ENCODE measurements at regions not wholly inside any gene's neighbourhood (a gene's known extent, or its start where the extent isn't known, plus 50 kb on each side); places are given as distances from the start of the nearest gene placed in this dataset.

DNA sequence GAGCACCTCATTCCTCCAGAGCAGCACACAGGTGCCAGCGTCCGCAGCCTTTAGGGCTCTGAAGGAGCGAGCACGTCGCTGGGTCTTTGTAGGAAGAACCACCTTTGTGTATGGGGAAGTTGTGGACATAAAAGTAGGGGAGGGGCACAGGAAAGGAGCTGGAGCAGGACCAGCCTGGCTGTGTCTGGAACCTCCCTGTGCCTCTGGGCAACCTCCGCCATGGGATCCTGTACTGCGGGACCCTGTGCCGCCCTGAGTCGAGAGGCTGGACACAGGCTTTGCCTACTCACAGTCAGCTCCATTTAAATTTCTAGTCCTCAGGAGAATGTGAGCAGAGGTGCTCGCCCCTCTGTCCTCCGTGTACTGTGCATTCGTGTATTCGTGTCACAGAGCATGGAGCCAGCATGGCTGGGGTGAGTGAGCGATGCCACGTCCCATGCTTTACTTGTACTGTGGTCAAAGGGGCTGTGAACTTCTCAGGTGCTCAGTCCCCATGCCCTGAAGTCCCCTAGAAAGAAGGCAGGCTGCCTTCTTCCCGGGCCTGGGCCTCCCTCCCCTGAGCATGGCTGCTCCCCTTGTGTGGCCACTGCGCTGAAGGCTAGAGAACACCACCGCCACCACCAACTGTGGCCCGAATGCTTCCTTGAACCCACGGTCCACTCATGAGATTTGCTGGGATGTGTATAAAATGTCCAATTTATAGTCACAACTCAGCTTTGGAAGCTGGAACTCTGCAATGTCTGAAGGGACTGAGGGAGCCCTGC, 99.9 kb downstream of the TEX29 start:
- FAIRE-seq (no peak), DNase-seq (ENCODE audit: low read depth, low spot score) (no peak)
- Histone ChIP-seq H3K79me2 (ENCODE audit: control insufficient read depth, insufficient read depth, low read length) (no peaks in the 10 kb centered on the region), H3K27me3 (ENCODE audit: control insufficient read depth, extremely low read depth, insufficient read depth, low read length) (peaks cover 18% of the 10 kb centered on the region), H3K4me1 (ENCODE audit: control insufficient read depth, extremely low read depth, insufficient read depth, low read length) (peaks cover 14% of the 10 kb centered on the region), H3K27ac (ENCODE audit: control insufficient read depth, insufficient read depth, low read length) (no peak overlapping the region), H3K4me2 (ENCODE audit: control insufficient read depth, extremely low read depth, insufficient read depth, low read depth, low read length) (no peak overlapping the region), H3K9me3 (ENCODE audit: control insufficient read depth, low read depth, low read length) (no peaks in the 10 kb centered on the region), H3K9ac (ENCODE audit: control insufficient read depth, extremely low read depth, insufficient read depth, low read length) (no peak overlapping the region), H4K20me1 (ENCODE audit: control insufficient read depth, extremely low read depth, insufficient read depth, low read length) (no peaks in the 10 kb centered on the region), H3K4me3 (ENCODE audit: control insufficient read depth in 2 of 3, extremely low read depth in 1 of 3, insufficient read depth in 2 of 3, low read depth in 1 of 3, low read length in 3 of 3) (no peak overlapping the region), H3K36me3 (ENCODE audit: control insufficient read depth in 2 of 2, extremely low read depth in 1 of 2, insufficient read depth in 2 of 2, low read length in 2 of 2) (no peaks in the 10 kb centered on the region), H3K9me1 (ENCODE audit: control insufficient read depth, extremely low read depth, insufficient read depth, low read length) (no peaks in the 10 kb centered on the region), H2AFZ (ENCODE audit: control insufficient read depth, low read length) (no peak overlapping the region)
- dilution Hi-C loops (cut with MboI; ENCODE audit: extremely low pct_ligation_motif_present, low sequenced_read_pairs) = no loop called here
- no peak for TF ChIP-seq EZH2 (IDR thresholded peaks at IDR 0.05; ENCODE audit: low read length)
- no peak for TF ChIP-seq CTCF (optimal IDR thresholded peaks at IDR 0.05 in 1 of 3, IDR thresholded peaks at IDR 0.05 in 1 of 3, conservative IDR thresholded peaks at IDR 0.05 in 1 of 3; ENCODE audit: extremely low read depth in 1 of 3, insufficient read depth in 2 of 3, low read length in 3 of 3)

- H3K9me1 ChIP-seq (ENCODE audit: control insufficient read depth, extremely low read depth, insufficient read depth, low read length) = no peaks in the 10 kb centered on the region
- peaks cover 14% of the 10 kb centered on the region for H3K4me1 ChIP-seq (ENCODE audit: control insufficient read depth, extremely low read depth, insufficient read depth, low read length)
- H3K27ac ChIP-seq (ENCODE audit: control insufficient read depth, insufficient read depth, low read length) = no peak overlapping the region
- H2AFZ ChIP-seq (ENCODE audit: control insufficient read depth, low read length) = no peak overlapping the region
- FAIRE-seq (no peak), DNase-seq (ENCODE audit: low read depth, low spot score) (no peak)
- dilution Hi-C loops (cut with MboI; ENCODE audit: extremely low pct_ligation_motif_present, low sequenced_read_pairs) = no loop called here
- no peaks in the 10 kb centered on the region for H3K9me3 ChIP-seq (ENCODE audit: control insufficient read depth, low read depth, low read length)
- no peak overlapping the region for H3K4me2 ChIP-seq (ENCODE audit: control insufficient read depth, extremely low read depth, insufficient read depth, low read depth, low read length)
- H3K9ac ChIP-seq (ENCODE audit: control insufficient read depth, extremely low read depth, insufficient read depth, low read length) = no peak overlapping the region
- no peaks in the 10 kb centered on the region for H3K36me3 ChIP-seq (ENCODE audit: control insufficient read depth in 2 of 2, extremely low read depth in 1 of 2, insufficient read depth in 2 of 2, low read length in 2 of 2)
- peaks cover 18% of the 10 kb centered on the region for H3K27me3 ChIP-seq (ENCODE audit: control insufficient read depth, extremely low read depth, insufficient read depth, low read length)
- no peaks in the 10 kb centered on the region for H4K20me1 ChIP-seq (ENCODE audit: control insufficient read depth, extremely low read depth, insufficient read depth, low read length)
- H3K79me2 ChIP-seq (ENCODE audit: control insufficient read depth, insufficient read depth, low read length) = no peaks in the 10 kb centered on the region
- TF ChIP-seq EZH2 (IDR thresholded peaks at IDR 0.05; ENCODE audit: low read length) (no peak), CTCF (optimal IDR thresholded peaks at IDR 0.05 in 1 of 3, IDR thresholded peaks at IDR 0.05 in 1 of 3, conservative IDR thresholded peaks at IDR 0.05 in 1 of 3; ENCODE audit: extremely low read depth in 1 of 3, insufficient read depth in 2 of 3, low read length in 3 of 3) (no peak)
- no peak overlapping the region for H3K4me3 ChIP-seq (ENCODE audit: control insufficient read depth in 2 of 3, extremely low read depth in 1 of 3, insufficient read depth in 2 of 3, low read depth in 1 of 3, low read length in 3 of 3)
Measured at GRCh38 chr13:111421216-111421615, 100.8 kb downstream of the TEX29 start.

Data from keratinocyte (primary cell).